ENCODE measurements at regions not wholly inside any gene's neighbourhood (a gene's known extent, or its start where the extent isn't known, plus 50 kb on each side); places are given as distances from the start of the nearest gene placed in this dataset.

GRCh38 chr21:28397040-28397439, 595.6 kb downstream of the LTN1 start:
- Histone ChIP-seq H3K4me1 (no peaks in the 10 kb centered on the region), H3K4me3 (no peak overlapping the region), H3K27me3 (ENCODE audit: low read depth) (no peaks in the 10 kb centered on the region), H3K36me3 (no peaks in the 10 kb centered on the region), H3K9me3 (replicated peaks) (no peaks in the 10 kb centered on the region), H3K27ac (replicated peaks) (no peak overlapping the region)
- TF ChIP-seq CTCF (IDR thresholded peaks at IDR 0.05; ENCODE audit: borderline replicate concordance), result no peak
- no peak for DNase-seq
- intact Hi-C loops (cut with micrococcal nuclease), result no loop called here

- no peaks in the 10 kb centered on the region for H3K27me3 ChIP-seq (ENCODE audit: low read depth)
- TF ChIP-seq CTCF (IDR thresholded peaks at IDR 0.05; ENCODE audit: borderline replicate concordance), result no peak
- intact Hi-C loops (cut with micrococcal nuclease), result no loop called here
- no peak overlapping the region for H3K4me3 ChIP-seq
- no peak overlapping the region for H3K27ac ChIP-seq (replicated peaks)
- no peaks in the 10 kb centered on the region for H3K4me1 ChIP-seq
- DNase-seq, result no peak
- H3K36me3 ChIP-seq, result no peaks in the 10 kb centered on the region
- H3K9me3 ChIP-seq (replicated peaks), result no peaks in the 10 kb centered on the region
Measured at GRCh38 chr21:28396421-28396820, 596.3 kb downstream of the LTN1 start.

GRCh38 chr21:28393279-28393678, 599.4 kb downstream of the LTN1 start:
- intact Hi-C loops (cut with micrococcal nuclease), result no loop called here
- H3K9me3 ChIP-seq (replicated peaks), result no peaks in the 10 kb centered on the region
- H3K27ac ChIP-seq (replicated peaks), result no peak overlapping the region
- H3K27me3 ChIP-seq (ENCODE audit: low read depth), result no peaks in the 10 kb centered on the region
- no peak overlapping the region for H3K4me3 ChIP-seq
- no peaks in the 10 kb centered on the region for H3K4me1 ChIP-seq
- TF ChIP-seq CTCF (IDR thresholded peaks at IDR 0.05; ENCODE audit: borderline replicate concordance), result no peak
- H3K36me3 ChIP-seq, result no peaks in the 10 kb centered on the region
- DNase-seq, result no peak

GRCh38 chr21:28391938-28392849, 600.5 kb downstream of the LTN1 start:
- no peaks in the 10 kb centered on the region for H3K36me3 ChIP-seq
- H3K27me3 ChIP-seq (ENCODE audit: low read depth), result no peaks in the 10 kb centered on the region
- no peaks in the 10 kb centered on the region for H3K9me3 ChIP-seq (replicated peaks)
- H3K27ac ChIP-seq (replicated peaks), result no peak overlapping the region
- no peaks in the 10 kb centered on the region for H3K4me1 ChIP-seq
- intact Hi-C loops (cut with micrococcal nuclease), result no loop called here
- no peak for DNase-seq
- no peak overlapping the region for H3K4me3 ChIP-seq
- no peak for TF ChIP-seq CTCF (IDR thresholded peaks at IDR 0.05; ENCODE audit: borderline replicate concordance)

GRCh38 chr21:28387220-28387619, 605.5 kb downstream of the LTN1 start:
- no peak overlapping the region for H3K4me3 ChIP-seq
- H3K36me3 ChIP-seq, result no peaks in the 10 kb centered on the region
- intact Hi-C loops (cut with micrococcal nuclease), result no loop called here
- no peak for DNase-seq
- no peaks in the 10 kb centered on the region for H3K9me3 ChIP-seq (replicated peaks)
- no peaks in the 10 kb centered on the region for H3K27me3 ChIP-seq (ENCODE audit: low read depth)
- no peaks in the 10 kb centered on the region for H3K4me1 ChIP-seq
- no peak overlapping the region for H3K27ac ChIP-seq (replicated peaks)
- TF ChIP-seq CTCF (IDR thresholded peaks at IDR 0.05; ENCODE audit: borderline replicate concordance), result no peak

Data from left ventricle myocardium inferior (tissue), 1 donor.